Immature natural killer cell (primary cell): ENCODE measurements at regions not wholly inside any gene's neighbourhood (a gene's known extent, or its start where the extent isn't known, plus 50 kb on each side); places are given as distances from the start of the nearest gene placed in this dataset.

Source experiments
- DNase-seq, 3 donors: peaks; one replicate each; pipeline ENCODE4 v3.0.0; 2022; ENCODE audit warnings: mixed read lengths in 1 of 3
- H3K27ac Mint-ChIP-seq, 6 donors: one replicate each; pipeline ENCODE4 v1.8.0; 2020; ENCODE audit warnings: mixed read lengths in 6 of 6, mild to moderate bottlenecking in 5 of 6, inconsistent platforms in 4 of 6, moderate library complexity in 3 of 6
- H3K27me3 Mint-ChIP-seq, 3 donors: one replicate each; pipeline ENCODE4 v1.8.0; 2020 to 2021; ENCODE audit warnings: low read depth in 3 of 3, mild to moderate bottlenecking in 3 of 3, mixed read lengths in 3 of 3, moderate library complexity in 3 of 3, inconsistent platforms in 1 of 3
- H3K36me3 Mint-ChIP-seq, 3 donors: one replicate each; pipeline ENCODE4 v1.8.0; 2020; ENCODE audit warnings: mixed read lengths in 3 of 3, inconsistent platforms in 2 of 3, mild to moderate bottlenecking in 2 of 3
- H3K4me1 Mint-ChIP-seq, 2 donors: one replicate each; pipeline ENCODE4 v1.8.0; 2020; ENCODE audit warnings: inconsistent platforms in 2 of 2, mild to moderate bottlenecking in 2 of 2, mixed read lengths in 2 of 2, moderate library complexity in 1 of 2
- H3K4me3 Mint-ChIP-seq, 5 donors: one replicate each; pipeline ENCODE4 v1.8.0; 2020; ENCODE audit warnings: mild to moderate bottlenecking in 5 of 5, mixed read lengths in 5 of 5, inconsistent platforms in 3 of 5, moderate library complexity in 3 of 5
- H3K9me3 Mint-ChIP-seq, 6 donors: one replicate each; pipeline ENCODE4 v1.8.0; 2020; ENCODE audit warnings: mild to moderate bottlenecking in 6 of 6, mixed read lengths in 6 of 6, inconsistent platforms in 4 of 6, moderate library complexity in 3 of 6

DNA sequence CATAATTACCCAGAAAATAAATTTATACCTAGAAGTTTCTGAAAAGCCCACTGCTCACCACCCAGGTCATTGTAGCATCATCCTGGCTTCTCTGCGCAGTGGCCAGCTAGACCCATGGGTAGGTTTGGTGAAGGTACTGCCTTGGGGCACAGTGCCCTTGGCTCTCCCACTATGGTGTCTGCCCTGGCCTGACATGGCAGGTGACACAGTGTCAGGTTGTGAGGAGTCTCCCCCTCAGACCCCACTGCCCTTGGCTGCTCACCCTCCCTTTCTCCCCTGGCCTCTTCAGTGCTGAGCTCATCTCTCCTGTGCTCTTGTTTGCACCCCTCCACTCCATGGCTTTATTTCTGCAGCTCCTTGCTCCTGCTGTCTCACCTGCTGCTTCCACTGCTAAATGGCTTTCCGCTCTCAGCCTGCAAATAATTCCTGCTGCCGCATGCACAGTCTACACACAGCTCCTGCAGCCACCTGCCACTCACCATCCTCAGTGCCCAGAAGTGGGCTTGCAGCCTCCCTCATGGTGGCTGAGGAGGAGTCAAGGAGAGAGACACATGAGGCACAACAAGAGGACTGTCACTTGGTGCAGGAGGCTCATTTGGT is 313.4 kb upstream of the MOCS1 start:
- H3K4me3 Mint-ChIP-seq, result no peak overlapping the region
- H3K27ac Mint-ChIP-seq, result no peak overlapping the region
- peaks cover 0 to 10% (median 0%) of the 10 kb centered on the region in 3 donors for H3K27me3 Mint-ChIP-seq
- no peak for DNase-seq
- no peaks in the 10 kb centered on the region for H3K36me3 Mint-ChIP-seq
- peaks cover 0 to 4% (median 0%) of the 10 kb centered on the region in 6 donors for H3K9me3 Mint-ChIP-seq
- no peaks in the 10 kb centered on the region for H3K4me1 Mint-ChIP-seq

DNA sequence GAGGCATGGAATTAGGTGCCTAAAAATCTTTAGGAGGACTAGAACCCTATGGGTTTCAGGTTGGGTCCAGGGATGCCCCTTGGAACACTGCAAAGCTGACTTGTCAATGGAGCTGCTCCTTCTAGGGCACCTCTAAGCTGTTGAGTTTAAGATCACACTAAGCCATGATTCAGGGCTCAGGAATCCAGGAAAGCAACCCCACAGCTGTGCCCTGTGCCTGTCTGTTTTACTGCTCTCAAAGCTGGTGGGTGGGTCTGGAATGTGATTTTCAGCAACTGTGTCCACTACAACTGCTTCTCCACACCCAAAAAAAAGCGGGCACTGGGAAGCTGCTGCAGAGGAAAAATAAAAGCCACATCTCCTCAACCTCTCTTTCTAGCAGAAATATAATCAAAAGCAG is 310.4 kb upstream of the MOCS1 start:
- no peaks in the 10 kb centered on the region for H3K4me1 Mint-ChIP-seq
- H3K4me3 Mint-ChIP-seq, result no peak overlapping the region
- H3K27ac Mint-ChIP-seq, result no peak overlapping the region
- peaks cover 2 to 8% (median 6%) of the 10 kb centered on the region in 3 donors for H3K27me3 Mint-ChIP-seq
- no peaks in the 10 kb centered on the region for H3K36me3 Mint-ChIP-seq
- peaks cover 0 to 4% (median 1%) of the 10 kb centered on the region in 6 donors for H3K9me3 Mint-ChIP-seq
- no peak for DNase-seq

DNA sequence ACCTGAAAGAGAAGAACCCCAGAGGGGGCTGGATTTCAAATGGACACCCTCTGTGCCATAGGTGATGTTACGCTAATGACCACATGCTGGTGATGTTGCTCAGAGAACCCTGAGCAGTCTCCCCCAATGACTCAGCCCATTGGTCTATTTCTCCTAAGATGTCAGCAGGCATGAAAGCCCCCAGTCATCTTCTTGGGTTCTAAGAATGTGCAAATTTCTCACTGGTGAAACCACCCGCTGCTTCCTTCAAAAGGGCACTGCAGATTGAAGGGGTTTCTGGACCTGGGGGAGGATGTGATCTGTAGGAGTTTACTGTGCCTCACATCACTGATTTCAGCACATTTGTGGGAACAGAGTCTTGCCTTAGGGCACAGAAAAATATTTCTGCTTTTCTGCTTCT is 298.4 kb upstream of the MOCS1 start:
- Mint-ChIP-seq H3K4me3 (no peak overlapping the region), H3K9me3 (peaks cover 2 to 6% (median 4%) of the 10 kb centered on the region in 6 donors), H3K4me1 (no peaks in the 10 kb centered on the region), H3K36me3 (peaks cover 0 to 4% (median 0%) of the 10 kb centered on the region in 3 donors), H3K27me3 (peaks cover 0 to 10% (median 4%) of the 10 kb centered on the region in 3 donors), H3K27ac (no peak overlapping the region)
- DNase-seq, result no peak

GRCh38 chr6:40227735-40228134 is 293.5 kb upstream of the MOCS1 start:
- Mint-ChIP-seq H3K27me3 (peaks cover 2 to 10% (median 2%) of the 10 kb centered on the region in 3 donors), H3K27ac (no peak overlapping the region), H3K36me3 (no peaks in the 10 kb centered on the region), H3K4me3 (no peak overlapping the region), H3K9me3 (no peaks in the 10 kb centered on the region), H3K4me1 (no peaks in the 10 kb centered on the region)
- no peak for DNase-seq

- Mint-ChIP-seq H3K9me3 (no peaks in the 10 kb centered on the region), H3K4me3 (no peak overlapping the region), H3K27ac (no peak overlapping the region), H3K4me1 (no peaks in the 10 kb centered on the region), H3K36me3 (no peaks in the 10 kb centered on the region), H3K27me3 (peaks cover 2 to 8% (median 2%) of the 10 kb centered on the region in 3 donors)
- no peak for DNase-seq
These were observed 288.1 kb upstream of the MOCS1 start for GRCh38 chr6:40222354-40222753.

GRCh38 chr6:40219799-40220198 is 285.5 kb upstream of the MOCS1 start:
- Mint-ChIP-seq H3K9me3 (peaks cover 0 to 3% (median 0%) of the 10 kb centered on the region in 6 donors), H3K4me3 (no peak overlapping the region), H3K36me3 (no peaks in the 10 kb centered on the region), H3K27ac (no peak overlapping the region), H3K27me3 (peaks cover 2 to 7% (median 3%) of the 10 kb centered on the region in 3 donors), H3K4me1 (no peaks in the 10 kb centered on the region)
- DNase-seq, result no peak

DNA sequence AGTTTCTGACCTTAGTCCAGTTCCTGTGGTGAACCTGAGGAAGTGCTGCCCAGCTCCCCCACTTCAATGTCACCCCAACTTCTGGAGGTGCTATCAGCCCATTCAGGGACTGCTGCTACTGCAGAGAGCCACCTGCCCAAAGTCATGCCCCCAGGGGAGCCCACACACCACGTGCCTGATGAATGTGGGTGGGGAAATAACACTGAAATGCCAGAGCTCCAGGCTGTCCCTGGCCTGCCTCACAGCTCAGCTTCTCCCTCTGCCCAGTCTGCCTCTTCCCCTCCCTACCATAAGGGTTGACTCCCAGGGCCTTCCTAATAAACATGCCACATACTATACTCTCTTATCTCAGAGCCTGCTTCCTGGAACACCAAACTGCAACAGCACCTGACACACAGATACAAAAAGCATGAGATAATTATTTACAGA is 276.4 kb upstream of the MOCS1 start:
- no peaks in the 10 kb centered on the region for H3K36me3 Mint-ChIP-seq
- no peak for DNase-seq
- H3K4me1 Mint-ChIP-seq, result no peaks in the 10 kb centered on the region
- peaks cover 0 to 2% (median under 1%) of the 10 kb centered on the region in 6 donors for H3K9me3 Mint-ChIP-seq
- H3K4me3 Mint-ChIP-seq, result no peak overlapping the region
- peaks cover 2 to 7% (median 4%) of the 10 kb centered on the region in 3 donors for H3K27me3 Mint-ChIP-seq
- no peak overlapping the region for H3K27ac Mint-ChIP-seq

DNA sequence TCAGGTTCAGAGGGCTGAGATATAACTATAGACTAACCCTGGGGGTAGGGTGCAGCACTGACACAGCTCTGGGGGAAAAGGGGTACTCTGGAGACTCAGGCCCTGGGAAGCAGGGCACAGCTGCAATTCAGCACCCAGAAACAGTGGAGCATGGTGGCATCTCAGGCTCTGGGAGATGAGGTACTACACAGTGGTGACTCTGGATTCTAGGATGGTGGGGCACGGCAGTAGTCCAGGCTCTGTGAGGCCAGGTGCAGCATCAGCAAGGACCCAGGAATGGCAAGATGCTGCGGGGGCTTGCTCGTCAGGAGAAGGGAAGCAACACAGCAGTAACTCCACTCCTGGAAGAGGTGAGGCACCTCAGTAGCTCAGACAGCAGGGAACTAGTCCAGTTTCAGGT is 271.5 kb upstream of the MOCS1 start:
- no peak overlapping the region for H3K27ac Mint-ChIP-seq

GRCh38 chr6:40205004-40205403 is 270.7 kb upstream of the MOCS1 start:
- H3K4me3 Mint-ChIP-seq, result no peak overlapping the region
- H3K27me3 Mint-ChIP-seq, result peaks cover 0 to 7% (median 2%) of the 10 kb centered on the region in 3 donors
- DNase-seq, result no peak
- no peaks in the 10 kb centered on the region for H3K4me1 Mint-ChIP-seq
- H3K27ac Mint-ChIP-seq, result no peak overlapping the region
- H3K9me3 Mint-ChIP-seq, result peaks cover 6 to 27% (median 9%) of the 10 kb centered on the region in 6 donors
- H3K36me3 Mint-ChIP-seq, result peaks cover 0 to 4% (median 0%) of the 10 kb centered on the region in 3 donors

More for the DNA sequence above, 271.5 kb upstream of the MOCS1 start:
- H3K4me3 Mint-ChIP-seq, result no peak overlapping the region
- peaks cover 0 to 4% (median 0%) of the 10 kb centered on the region in 3 donors for H3K36me3 Mint-ChIP-seq
- H3K4me1 Mint-ChIP-seq, result no peaks in the 10 kb centered on the region
- H3K9me3 Mint-ChIP-seq, result peaks cover 6 to 27% (median 9%) of the 10 kb centered on the region in 6 donors
- peaks cover 0 to 11% (median 2%) of the 10 kb centered on the region in 3 donors for H3K27me3 Mint-ChIP-seq
- DNase-seq, result no peak

GRCh38 chr6:40197371-40197770 is 263.1 kb upstream of the MOCS1 start:
- no peak for DNase-seq
- Mint-ChIP-seq H3K9me3 (peaks cover 0 to 5% (median under 1%) of the 10 kb centered on the region in 6 donors), H3K4me1 (no peaks in the 10 kb centered on the region), H3K36me3 (no peaks in the 10 kb centered on the region), H3K4me3 (no peak overlapping the region), H3K27me3 (peaks cover 5 to 9% (median 8%) of the 10 kb centered on the region in 3 donors), H3K27ac (no peak overlapping the region)

DNA sequence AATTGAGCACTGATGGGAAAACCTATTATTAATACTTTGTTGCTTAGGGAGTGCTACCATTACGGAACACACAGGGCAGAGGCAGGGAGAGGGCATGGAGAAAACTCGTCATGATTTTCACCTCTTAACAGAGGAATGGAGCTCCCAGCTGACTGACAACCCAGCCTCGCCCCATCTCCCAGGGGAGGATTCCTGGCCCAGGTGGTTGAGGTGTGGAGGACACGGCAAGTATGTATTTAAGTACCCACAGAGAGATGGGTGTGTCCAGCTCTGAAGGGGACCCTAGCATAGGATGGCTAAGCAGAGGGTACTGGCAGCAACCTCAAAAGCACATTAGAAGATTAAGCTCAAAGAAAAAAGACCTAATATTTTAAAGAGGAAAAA is 261.9 kb upstream of the MOCS1 start:
- H3K27me3 Mint-ChIP-seq, result peaks cover 5 to 8% (median 8%) of the 10 kb centered on the region in 3 donors
- H3K9me3 Mint-ChIP-seq, result peaks cover 0 to 2% (median 0%) of the 10 kb centered on the region in 6 donors
- no peak for DNase-seq
- no peak overlapping the region for H3K27ac Mint-ChIP-seq
- H3K4me3 Mint-ChIP-seq, result no peak overlapping the region
- H3K36me3 Mint-ChIP-seq, result no peaks in the 10 kb centered on the region
- no peaks in the 10 kb centered on the region for H3K4me1 Mint-ChIP-seq

- DNase-seq, result no peak
- Mint-ChIP-seq H3K36me3 (no peaks in the 10 kb centered on the region), H3K9me3 (peaks cover 0 to 4% (median 0%) of the 10 kb centered on the region in 6 donors), H3K4me3 (no peak overlapping the region), H3K27ac (no peak overlapping the region), H3K27me3 (peaks cover 7 to 8% (median 8%) of the 10 kb centered on the region in 3 donors), H3K4me1 (no peaks in the 10 kb centered on the region)
These were observed 261.3 kb upstream of the MOCS1 start for GRCh38 chr6:40195428-40196134.

GRCh38 chr6:40194447-40195170 is 260.3 kb upstream of the MOCS1 start:
- H3K4me1 Mint-ChIP-seq, result no peaks in the 10 kb centered on the region
- no peak for DNase-seq
- H3K4me3 Mint-ChIP-seq, result no peak overlapping the region
- peaks cover 0 to 4% (median 0%) of the 10 kb centered on the region in 6 donors for H3K9me3 Mint-ChIP-seq
- no peaks in the 10 kb centered on the region for H3K36me3 Mint-ChIP-seq
- no peak overlapping the region for H3K27ac Mint-ChIP-seq
- H3K27me3 Mint-ChIP-seq, result peaks cover 7 to 8% (median 8%) of the 10 kb centered on the region in 3 donors

DNA sequence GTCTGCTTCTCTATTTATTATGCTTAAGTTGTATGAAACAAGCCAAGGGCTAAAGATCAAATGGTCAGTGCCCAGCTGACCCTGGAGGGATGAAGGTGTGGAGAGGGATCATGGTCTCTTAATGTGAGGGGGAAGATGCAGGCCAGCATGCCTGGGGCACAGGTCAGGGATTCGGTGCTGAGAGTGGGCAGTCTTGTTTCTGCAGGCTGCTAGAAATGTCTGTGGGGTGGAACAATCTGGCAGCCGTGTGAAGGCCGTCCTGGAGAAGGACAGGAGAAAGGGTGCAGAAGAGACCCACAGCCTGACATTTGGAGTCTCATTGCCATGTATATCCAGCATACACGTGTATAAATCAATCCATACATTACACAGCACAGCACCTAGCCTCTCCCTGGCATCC is 258.3 kb upstream of the MOCS1 start:
- Mint-ChIP-seq H3K4me3 (no peak overlapping the region), H3K27ac (no peak overlapping the region), H3K36me3 (no peaks in the 10 kb centered on the region), H3K9me3 (peaks cover 0 to 4% (median 0%) of the 10 kb centered on the region in 6 donors), H3K27me3 (peaks cover 7 to 9% (median 8%) of the 10 kb centered on the region in 3 donors), H3K4me1 (peaks cover 0 to 1% of the 10 kb centered on the region in 2 donors)
- no peak for DNase-seq
